Pancreas (tissue), 10 donors: ENCODE measurements at regions not wholly inside any gene's neighbourhood (a gene's known extent, or its start where the extent isn't known, plus 50 kb on each side); places are given as distances from the start of the nearest gene placed in this dataset.

Experiments
- ATAC-seq, 4 donors: fragments of 200-7000 bp; cut with Tn5 transposase; one replicate each; pipeline versions ENCODE4 v1.8.0 to v1.9.1; 2020; ENCODE audit warnings: mild to moderate bottlenecking in 4 of 4, moderate library complexity in 4 of 4
- DNase-seq, 6 donors: peaks; one replicate each; pipeline ENCODE4 v3.0.0-alpha.2; 2020
- FAIRE-seq: peaks from 2 replicates; lab custom pipeline; 2012; peaks lifted over from hg19 to GRCh38; lab: Jason Lieb, UNC
- H3K27ac ChIP-seq, 4 donors: fragments of 200-600 bp; sonication (generic); 1 replicate in 3 of 4; 2 replicates in 1 of 4; pipeline versions ENCODE4 v1.5.0 to v1.8.0; 2020
- H3K27me3 ChIP-seq, 4 donors: fragments of 200-600 bp; one replicate each; pipeline ENCODE4 v1.8.0; 2021
- H3K36me3 ChIP-seq, 3 donors: fragments of 200-600 bp; sonication (generic) in 1 of 3; one replicate each; pipeline versions ENCODE4 v1.5.0 to v1.8.0; 2020 to 2021
- H3K4me1 ChIP-seq, 3 donors: fragments of 200-600 bp; one replicate each; pipeline ENCODE4 v1.8.0; 2021
- H3K4me3 ChIP-seq, 4 donors: fragments of 200-600 bp; sonication (generic) in 2 of 4; one replicate each; pipeline versions ENCODE4 v1.5.0 to v1.8.0; 2020 to 2021
- H3K9me3 ChIP-seq, 4 donors: fragments of 200-600 bp; one replicate each; pipeline ENCODE4 v1.8.0; 2021
- CTCF ChIP-seq, 4 donors: fragments of 200-600 bp; sonication (generic) in 3 of 4; IDR thresholded peaks; one replicate each; pipeline versions ENCODE4 v1.5.0 to v1.8.0; 2021; ENCODE audit warnings: antibody characterized with exemption in 4 of 4
- WGBS, 2 donors: extraction: QIAGEN DNeasy Blood & Tissue Kit; methylation state at CpG; one replicate each; pipeline ENCODE4 v1.1.7; 2013; 5-methylcytosine and 5-hydroxymethylcytosine counted together
- intact Hi-C, 3 donors: fragments of 100-400 bp; cut with DNase I; formaldehyde crosslinking; loops; one replicate each; pipeline versions ENCODE4 v1.11.1 to v1.14.2; 2022
- donor health status: healthy with polysubstance abuse.
- donor health status: DM: no; HTN: no; CAD: no; lungs with moderate emphysema.
- donor health status: DM: no; HTN: no; CAD: no.
- donor health status: control.
- donor health status: control.
- donor health status: Bipolar disorder and iron deficiency.
- donor health status: DM: yes; HTN: yes; CAD: no.
- donor health status: DM: no; HTN: no; CAD: no.
- donor health status: DM: no; HTN: no; CAD: no.
- donor health status: DM: yes; HTN: yes; CAD: no.

- H3K27me3 ChIP-seq, result no peaks in the 10 kb centered on the region
- intact Hi-C loops, result no loop called here
- ATAC-seq (no peak), FAIRE-seq (no peak), DNase-seq (peak in 1 of 6 donors; percentile 51)
- peaks cover 0 to 4% (median 0%) of the 10 kb centered on the region in 3 donors for H3K4me1 ChIP-seq
- no peaks in the 10 kb centered on the region for H3K36me3 ChIP-seq
- no peak overlapping the region for H3K27ac ChIP-seq
- WGBS, 2 donors, result 80 to 89% methylated on average over 6 of the region's 6 CpGs
- no peak for TF ChIP-seq CTCF (IDR thresholded peaks at IDR 0.05)
- no peaks in the 10 kb centered on the region for H3K9me3 ChIP-seq
- no peak overlapping the region for H3K4me3 ChIP-seq
Observed at GRCh38 chr2:217437290-217437870, 565.4 kb downstream of the TNS1 start.

- H3K4me1 ChIP-seq, result peaks cover 0 to 4% (median 0%) of the 10 kb centered on the region in 3 donors
- no peak for TF ChIP-seq CTCF (IDR thresholded peaks at IDR 0.05)
- no peaks in the 10 kb centered on the region for H3K9me3 ChIP-seq
- ATAC-seq (no peak), FAIRE-seq (no peak), DNase-seq (no peak)
- 70 to 73% methylated on average over 5 of the region's 5 CpGs for WGBS, 2 donors
- no peak overlapping the region for H3K4me3 ChIP-seq
- no peak overlapping the region for H3K27ac ChIP-seq
- no peaks in the 10 kb centered on the region for H3K27me3 ChIP-seq
- intact Hi-C loops, result no loop called here
- H3K36me3 ChIP-seq, result no peaks in the 10 kb centered on the region
Observed at GRCh38 chr2:217436386-217436785, 566.4 kb downstream of the TNS1 start.

- FAIRE-seq, result no peak
- peak in 5 of 6 donors; percentile 50 to 71 (median 57) for DNase-seq
- H3K4me3 ChIP-seq, result no peak overlapping the region
- no peaks in the 10 kb centered on the region for H3K9me3 ChIP-seq
- no peak overlapping the region for H3K27ac ChIP-seq
- peak; percentile 91 to 99 (median 98) for ATAC-seq
- H3K27me3 ChIP-seq, result no peaks in the 10 kb centered on the region
- intact Hi-C loops, result no loop called here
- 38 to 43% methylated on average over 8 of the region's 8 CpGs for WGBS, 2 donors
- no peak for TF ChIP-seq CTCF (IDR thresholded peaks at IDR 0.05)
- peaks cover 0 to 4% (median 0%) of the 10 kb centered on the region in 3 donors for H3K4me1 ChIP-seq
- H3K36me3 ChIP-seq, result no peaks in the 10 kb centered on the region
Observed at GRCh38 chr2:217434180-217434975, 568.4 kb downstream of the TNS1 start.

- Histone ChIP-seq H3K9me3 (no peaks in the 10 kb centered on the region), H3K27me3 (no peaks in the 10 kb centered on the region), H3K27ac (no peak overlapping the region), H3K36me3 (no peaks in the 10 kb centered on the region), H3K4me1 (peaks cover 0 to 4% (median 0%) of the 10 kb centered on the region in 3 donors), H3K4me3 (no peak overlapping the region)
- FAIRE-seq (no peak), ATAC-seq (peak in 1 of 4 donors; percentile 19), DNase-seq (no peak)
- 87 to 88% methylated on average over 6 of the region's 6 CpGs for WGBS, 2 donors
- no peak for TF ChIP-seq CTCF (IDR thresholded peaks at IDR 0.05)
- intact Hi-C loops, result no loop called here
Observed at GRCh38 chr2:217433522-217433921, 569.3 kb downstream of the TNS1 start.
